Keratinocyte (primary cell): ENCODE measurements at regions not wholly inside any gene's neighbourhood (a gene's known extent, or its start where the extent isn't known, plus 50 kb on each side); places are given as distances from the start of the nearest gene placed in this dataset.

ENCODE experiments used
- CTCF ChIP-seq, 3 experiments: IDR thresholded peaks in 1 of 3; conservative IDR thresholded peaks in 1 of 3; optimal IDR thresholded peaks in 1 of 3; 2 replicates in 2 of 3; 3 replicates in 1 of 3; pipeline versions ENCODE3 to v1.5.1; 2011; ENCODE audit warnings: low read length in 3 of 3, mild to moderate bottlenecking in 3 of 3, moderate library complexity in 2 of 3, control low read depth in 1 of 3, inconsistent platforms in 1 of 3; ENCODE audit not compliant: insufficient read depth in 2 of 3; ENCODE audit errors: extremely low read depth in 1 of 3
- EZH2 ChIP-seq: IDR thresholded peaks from one replicate; pipeline ENCODE4 v1.6.1; 2012; ENCODE audit warnings: inconsistent platforms, mild to moderate bottlenecking, low read length, moderate library complexity

- TF ChIP-seq CTCF (optimal IDR thresholded peaks at IDR 0.05 in 1 of 3, IDR thresholded peaks at IDR 0.05 in 1 of 3, conservative IDR thresholded peaks at IDR 0.05 in 1 of 3; ENCODE audit: extremely low read depth in 1 of 3, insufficient read depth in 2 of 3, low read length in 3 of 3) (no peak), EZH2 (no peak)
These were observed 891.3 kb downstream of the BRD1 start for GRCh38 chr22:48936391-48936790.
